Heart left ventricle (tissue), 16 donors: ENCODE measurements at regions not wholly inside any gene's neighbourhood (a gene's known extent, or its start where the extent isn't known, plus 50 kb on each side); places are given as distances from the start of the nearest gene placed in this dataset.

Experiments used
- ATAC-seq, 4 donors: fragments of 200-7000 bp; cut with Tn5 transposase; one replicate each; pipeline ENCODE4 v1.9.1; 2020 to 2022; ENCODE audit warnings: moderate library complexity in 4 of 4, mild to moderate bottlenecking in 3 of 4, moderate number of reproducible peaks in 1 of 4
- DNase-seq, 5 donors: peaks; one replicate each; pipeline ENCODE4 v3.0.0-alpha.2; 2020
- H3K27ac ChIP-seq, 12 donors: fragments of 200-600 bp; sonication (generic) in 4 of 12; one replicate each; pipeline versions ENCODE4 v1.5.0 to v1.8.0; 2016 to 2022; ENCODE audit warnings: mild to moderate bottlenecking in 2 of 12
- H3K27me3 ChIP-seq, 9 donors: fragments of 200-600 bp; sonication (generic) in 2 of 9; one replicate each; pipeline versions ENCODE4 v1.5.1 to v1.8.0; 2016 to 2022; ENCODE audit warnings: mild to moderate bottlenecking in 3 of 9
- H3K36me3 ChIP-seq, 9 donors: fragments of 200-600 bp; sonication (generic) in 2 of 9; one replicate each; pipeline versions ENCODE4 v1.5.0 to v1.8.0; 2018 to 2022; ENCODE audit warnings: mild to moderate bottlenecking in 2 of 9
- H3K4me1 ChIP-seq, 12 donors: fragments of 200-600 bp; sonication (generic) in 4 of 12; one replicate each; pipeline versions ENCODE4 v1.5.0 to v1.8.0; 2016 to 2022; ENCODE audit warnings: mild to moderate bottlenecking in 3 of 12
- H3K4me3 ChIP-seq, 12 donors: fragments of 200-600 bp; sonication (generic) in 4 of 12; one replicate each; pipeline versions ENCODE4 v1.5.0 to v1.8.0; 2017 to 2022; ENCODE audit warnings: mild to moderate bottlenecking in 9 of 12, moderate library complexity in 4 of 12
- H3K9me3 ChIP-seq, 12 donors: fragments of 200-600 bp; sonication (generic) in 4 of 12; one replicate each; pipeline versions ENCODE4 v1.5.0 to v1.8.0; 2016 to 2022; ENCODE audit warnings: mild to moderate bottlenecking in 1 of 12
- CTCF ChIP-seq, 12 donors: fragments of 200-600 bp; sonication (generic) in 4 of 12; IDR thresholded peaks; one replicate each; pipeline versions ENCODE4 v1.5.0 to v1.8.0; 2018 to 2022; ENCODE audit warnings: antibody characterized with exemption in 12 of 12, mild to moderate bottlenecking in 5 of 12
- POLR2A ChIP-seq, 2 donors: fragments of 450-650 bp; IDR thresholded peaks; one replicate each; pipeline ENCODE4 v1.6.1; 2017; ENCODE audit warnings: antibody characterized with exemption in 2 of 2, mild to moderate bottlenecking in 2 of 2, moderate library complexity in 2 of 2
- WGBS, 4 donors: extraction: QIAGEN DNeasy Blood & Tissue Kit in 2 of 4; methylation state at CpG; one replicate each; pipeline versions ENCODE4 v1.1.5 to v1.1.7; 2013 to 2018; 5-methylcytosine and 5-hydroxymethylcytosine counted together
- intact Hi-C, 10 donors: fragments of 100-400 bp; cut with DNase I; formaldehyde crosslinking; loops; one replicate each; pipeline versions ENCODE4 v1.11.1 to v1.14.2; 2022
- donor health status: ischemic (EF 13 %, LVEDD 7.1; RV severe dilation, severe dysfunction).
- donor health status: healthy with polysubstance abuse.
- donor health status: DM: no; HTN: yes; CAD: no.
- donor health status: DM: no; HTN: no; CAD: no.
- donor health status: ischemic (EF 25% LVEDD 6.9; RV normal size, moderate dysfunction).
- donor health status: ischemic (EF 25% LVEDD 5.7; RV mildly dilated, moderate dysfunction).
- donor health status: healthy.
- donor health status: DM: yes; HTN: yes; CAD: no.
- donor health status: ischemic (EF 35%, LVEDD 5.7; RV mildly dilated, moderate dysfunction).
- donor health status: nonischemic (EF 11% LVEDD 7.7; RV severe dilation, severe dysfunction).
- donor health status: DM: yes; HTN: yes; CAD: no.
- donor health status: PGD.
- donor health status: ischemic (EF 29% LVEDD 5.4; RV normal size, mild dysfunction).
- donor health status: nonischemic (EF 23%, LVEDD 6.1; RV moderate dilation, normal function).

- Histone ChIP-seq H3K4me3 (no peak overlapping the region), H3K36me3 (no peaks in the 10 kb centered on the region), H3K9me3 (no peaks in the 10 kb centered on the region), H3K27me3 (no peaks in the 10 kb centered on the region), H3K4me1 (no peaks in the 10 kb centered on the region), H3K27ac (no peak overlapping the region)
- TF ChIP-seq POLR2A (IDR thresholded peaks at IDR 0.05) = no peak
- TF ChIP-seq CTCF (IDR thresholded peaks at IDR 0.05) = no peak
- DNase-seq (no peak), ATAC-seq (no peak)
- intact Hi-C loops = no loop called here
- 82 to 93% (median 90%) methylated on average over 6 of the region's 6 CpGs for WGBS, 4 donors
Observed at GRCh38 chr2:5974477-5974876, 282.3 kb downstream of the SOX11 start.

- no peak overlapping the region for H3K4me3 ChIP-seq
- H3K27ac ChIP-seq = no peak overlapping the region
- TF ChIP-seq CTCF (IDR thresholded peaks at IDR 0.05) = no peak
- no peak for TF ChIP-seq POLR2A (IDR thresholded peaks at IDR 0.05)
- intact Hi-C loops = no loop called here
- WGBS, 4 donors = 85 to 88% (median 85%) methylated on average over 3 of the region's 3 CpGs
- H3K4me1 ChIP-seq = no peaks in the 10 kb centered on the region
- DNase-seq (no peak), ATAC-seq (no peak)
- no peaks in the 10 kb centered on the region for H3K36me3 ChIP-seq
- no peaks in the 10 kb centered on the region for H3K27me3 ChIP-seq
- H3K9me3 ChIP-seq = no peaks in the 10 kb centered on the region
Observed at GRCh38 chr2:5975401-5975800, 283.2 kb downstream of the SOX11 start.

DNA sequence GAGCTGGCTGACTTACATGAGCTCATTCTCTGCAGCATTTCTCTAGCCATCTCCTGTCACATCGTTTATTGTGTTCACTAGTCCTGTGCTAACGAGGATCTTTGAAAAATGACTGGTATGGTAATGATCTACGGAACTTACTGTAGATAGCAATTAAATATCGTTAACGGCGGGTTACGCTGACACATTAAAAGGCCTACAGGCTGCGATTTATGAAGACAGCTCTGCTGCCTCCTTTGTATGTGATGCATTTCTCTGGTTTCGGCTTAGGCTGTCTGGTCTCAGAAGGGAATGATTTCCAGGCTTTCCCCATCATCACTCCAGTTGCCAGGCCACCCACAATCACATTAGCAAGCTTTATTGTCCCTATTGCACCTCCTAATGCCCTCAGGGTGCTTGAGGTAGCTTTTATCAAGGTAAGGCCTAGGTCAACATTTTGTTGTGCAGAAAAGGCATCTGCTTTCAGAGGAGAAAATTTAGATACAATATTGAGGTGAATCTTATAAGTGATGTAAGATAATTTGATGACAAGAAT, 284.4 kb downstream of the SOX11 start:
- intact Hi-C loops = no loop called here
- 84 to 91% (median 85%) methylated on average over 9 of the region's 9 CpGs for WGBS, 4 donors
- H3K27ac ChIP-seq = no peak overlapping the region
- H3K9me3 ChIP-seq = no peaks in the 10 kb centered on the region
- H3K4me1 ChIP-seq = peaks cover 0 to 4% (median 0%) of the 10 kb centered on the region in 12 donors
- no peak overlapping the region for H3K4me3 ChIP-seq
- H3K36me3 ChIP-seq = no peaks in the 10 kb centered on the region
- ATAC-seq (no peak), DNase-seq (no peak)
- TF ChIP-seq CTCF (IDR thresholded peaks at IDR 0.05) (no peak), POLR2A (IDR thresholded peaks at IDR 0.05) (no peak)
- H3K27me3 ChIP-seq = peaks cover 0 to 5% (median 0%) of the 10 kb centered on the region in 9 donors

GRCh38 chr2:5977477-5977876, 285.3 kb downstream of the SOX11 start:
- H3K27ac ChIP-seq = no peak overlapping the region
- WGBS, 4 donors = 70 to 75% (median 74%) methylated on average over 2 of the region's 2 CpGs
- no peaks in the 10 kb centered on the region for H3K36me3 ChIP-seq
- peaks cover 0 to 13% (median 0%) of the 10 kb centered on the region in 9 donors for H3K27me3 ChIP-seq
- TF ChIP-seq CTCF (IDR thresholded peaks at IDR 0.05) = no peak
- TF ChIP-seq POLR2A (IDR thresholded peaks at IDR 0.05) = no peak
- peaks cover 0 to 7% (median 0%) of the 10 kb centered on the region in 12 donors for H3K4me1 ChIP-seq
- intact Hi-C loops = no loop called here
- no peaks in the 10 kb centered on the region for H3K9me3 ChIP-seq
- H3K4me3 ChIP-seq = no peak overlapping the region
- DNase-seq (no peak), ATAC-seq (no peak)
